IMR-90 (cell line): ENCODE measurements at regions not wholly inside any gene's neighbourhood (a gene's known extent, or its start where the extent isn't known, plus 50 kb on each side); places are given as distances from the start of the nearest gene placed in this dataset.
"Not testable (repeated sequence)": the region's sequence is repeated elsewhere in the genome, so short reads cannot be mapped to it uniquely, and the experiment has no call there.

Experiments used
- ATAC-seq: fragments of 200-7000 bp; cut with Tn5 transposase; 2 replicates; pipeline ENCODE4 v1.9.1; 2020; ENCODE audit warnings: low read depth, mild to moderate bottlenecking, moderate library complexity
- BruUV-seq: library from RNA; stranded (reverse); fragments of 400-500 nt; replicated peaks from 2 replicates; lab custom pipeline; 2021; lab: Mats Ljungman, UMichigan
- CTCF ChIA-PET: fragments of 300-600 bp; formaldehyde crosslinking; extraction: SDS; loops from one replicate; lab custom pipeline; 2021; ENCODE audit warnings: antibody characterized with exemption; lab: Yijun Ruan, JAX
- POLR2A ChIA-PET: fragments of 300-600 bp; sonication (Branson Sonifier 250); formaldehyde crosslinking; loops from one replicate; lab custom pipeline; 2022; ENCODE audit warnings: antibody characterized with exemption; ENCODE audit not compliant: unreplicated experiment; lab: Charles Lee
- DNase-seq: peaks from one replicate; pipeline ENCODE4 v3.0.0; 2013
- H2AFZ ChIP-seq: replicated peaks from 2 replicates; pipeline ENCODE3; 2013; ENCODE audit warnings: low read length, mild to moderate bottlenecking; ENCODE audit not compliant: poor library complexity
- H2AK5ac ChIP-seq: 2 replicates; pipeline ENCODE4 v1.6.1; 2013; ENCODE audit warnings: low read depth, low read length, inconsistent platforms
- H2AK9ac ChIP-seq: replicated peaks from 2 replicates; pipeline ENCODE3; 2013; ENCODE audit warnings: mild to moderate bottlenecking, low read depth, low read length, moderate library complexity; ENCODE audit not compliant: poor library complexity
- H2BK120ac ChIP-seq: 2 replicates; pipeline ENCODE4 v1.6.1; 2013; ENCODE audit warnings: low read depth, low read length, inconsistent platforms
- H2BK15ac ChIP-seq: 3 replicates; pipeline ENCODE4 v1.6.1; 2013; ENCODE audit warnings: low read depth, low read length, inconsistent platforms
- H2BK20ac ChIP-seq: 2 replicates; pipeline ENCODE4 v1.6.1; 2013; ENCODE audit warnings: low read depth, mild to moderate bottlenecking, inconsistent platforms, low read length, moderate library complexity
- H2BK5ac ChIP-seq: 2 replicates; pipeline ENCODE4 v1.6.1; 2013; ENCODE audit warnings: mild to moderate bottlenecking, low read depth, low read length, inconsistent platforms; ENCODE audit not compliant: poor library complexity, severe bottlenecking
- H3K14ac ChIP-seq: replicated peaks from 2 replicates; pipeline ENCODE4 v1.6.1; 2013; ENCODE audit warnings: low read depth, low read length, inconsistent platforms
- H3K18ac ChIP-seq: 2 replicates; pipeline ENCODE4 v1.6.1; 2013; ENCODE audit warnings: low read depth, low read length, control low read depth
- H3K23ac ChIP-seq: 2 replicates; pipeline ENCODE4 v1.6.1; 2013; ENCODE audit warnings: low read depth, low read length, inconsistent platforms
- H3K27ac ChIP-seq: 2 replicates; pipeline ENCODE4 v1.5.1; 2013; ENCODE audit warnings: mild to moderate bottlenecking, control low read depth, low read length; ENCODE audit not compliant: insufficient read depth
- H3K27me3 ChIP-seq: 2 replicates; pipeline ENCODE4 v1.6.1; 2013; ENCODE audit warnings: low read length; ENCODE audit not compliant: control insufficient read depth, insufficient read depth
- H3K36me3 ChIP-seq: 2 replicates; pipeline ENCODE4 v1.6.1; 2013; ENCODE audit warnings: low read length, mixed read lengths; ENCODE audit not compliant: control insufficient read depth, insufficient read depth
- H3K4ac ChIP-seq: 2 replicates; pipeline ENCODE4 v1.6.1; 2013; ENCODE audit warnings: low read depth, low read length, inconsistent platforms
- H3K4me1 ChIP-seq: 2 replicates; pipeline ENCODE4 v1.6.1; 2013; ENCODE audit warnings: low read length, mixed read lengths; ENCODE audit not compliant: control insufficient read depth, insufficient read depth
- H3K4me2 ChIP-seq: 2 replicates; pipeline ENCODE4 v1.6.1; 2013; ENCODE audit warnings: low read depth, mild to moderate bottlenecking, control low read depth, low read length, moderate library complexity
- H3K4me3 ChIP-seq: 2 replicates; pipeline ENCODE4 v1.5.1; 2013; ENCODE audit warnings: low read depth, mild to moderate bottlenecking, control low read depth, low read length, moderate library complexity; ENCODE audit not compliant: insufficient read depth
- H3K56ac ChIP-seq: 2 replicates; pipeline ENCODE4 v1.6.1; 2013; ENCODE audit warnings: low read length, inconsistent platforms; ENCODE audit not compliant: insufficient read depth; ENCODE audit errors: extremely low read depth
- H3K79me1 ChIP-seq, 2 experiments: 2 replicates each; pipeline ENCODE4 v1.6.1; 2013; ENCODE audit warnings: low read length in 2 of 2, inconsistent platforms in 1 of 2, low read depth in 1 of 2
- H3K9ac ChIP-seq: 2 replicates; pipeline ENCODE4 v1.6.1; 2013; ENCODE audit warnings: low read depth, low read length, control low read depth
- H3K9me1 ChIP-seq: 2 replicates; pipeline ENCODE4 v1.6.1; 2013; ENCODE audit warnings: low read length, inconsistent platforms; ENCODE audit not compliant: insufficient read depth
- H3K9me3 ChIP-seq: 2 replicates; pipeline ENCODE4 v1.6.1; 2013; ENCODE audit warnings: low read length; ENCODE audit not compliant: control insufficient read depth, insufficient read depth
- H4K20me1 ChIP-seq: 2 replicates; pipeline ENCODE4 v1.6.1; 2013; ENCODE audit warnings: low read length, inconsistent platforms; ENCODE audit not compliant: insufficient read depth
- H4K5ac ChIP-seq: 2 replicates; pipeline ENCODE4 v1.6.1; 2013; ENCODE audit warnings: mild to moderate bottlenecking, low read depth, low read length, control low read depth
- H4K8ac ChIP-seq, 2 experiments: 2 replicates each; pipeline ENCODE4 v1.6.1; 2013; ENCODE audit warnings: low read depth in 2 of 2, low read length in 2 of 2, control low read depth in 1 of 2, inconsistent platforms in 1 of 2
- H4K91ac ChIP-seq: 2 replicates; pipeline ENCODE4 v1.6.1; 2013; ENCODE audit warnings: low read depth, low read length, inconsistent platforms; ENCODE audit not compliant: insufficient read depth
- POLR2A ChIP-seq: IDR thresholded peaks from 2 replicates; pipeline ENCODE4 v1.6.1; 2012; ENCODE audit warnings: mild to moderate bottlenecking, low read depth, low read length
- USF2 ChIP-seq: fragments of 150-350 bp; IDR thresholded peaks from 2 replicates; pipeline ENCODE4 v1.6.1; 2017; ENCODE audit warnings: mild to moderate bottlenecking, antibody characterized with exemption, low read length, low read depth
- WGBS, 2 experiments: methylation state at CpG; one replicate each; pipeline versions ENCODE4 v1.1.5 to v1.1.7; 2013; ENCODE audit warnings: missing lambda C conversion rate in 2 of 2; ENCODE audit not compliant: insufficient read length in 1 of 2; ENCODE audit errors: extremely low coverage in 2 of 2; 5-methylcytosine and 5-hydroxymethylcytosine counted together
- dilution Hi-C: fragments of 300-500 bp; cut with HindIII; formaldehyde crosslinking; loops from one replicate; pipeline ENCODE4 v1.14.3; 2018; ENCODE audit warnings: low sequenced_read_pairs; ENCODE audit not compliant: unreplicated experiment
- in situ Hi-C: fragments of 300-500 bp; cut with MboI; formaldehyde crosslinking; loops from 3 replicates; pipeline ENCODE4 v1.14.3; 2019; ENCODE audit warnings: low sequenced_read_pairs, inconsistent platforms, mixed read lengths
- intact Hi-C: fragments of 100-400 bp; cut with micrococcal nuclease; formaldehyde crosslinking; loops from 2 replicates; pipeline ENCODE4 v1.10.0; 2022

- no peaks in the 10 kb centered on the region; a peak in 1 of 4 replicates for H3K79me1 ChIP-seq
- POLR2A ChIA-PET = no interaction called here
- no peaks in the 10 kb centered on the region for H3K9me3 ChIP-seq
- no peak overlapping the region for H2AK5ac ChIP-seq
- in situ Hi-C loops (no loop called here), dilution Hi-C loops (no loop called here), intact Hi-C loops (no loop called here)
- H4K8ac ChIP-seq = no peak overlapping the region
- no peak overlapping the region for H3K14ac ChIP-seq
- CTCF ChIA-PET = no interaction called here
- no peak overlapping the region for H2BK5ac ChIP-seq
- H3K9me1 ChIP-seq = peaks cover 4% of the 10 kb centered on the region; the same call in 1 of the 2 replicates
- H3K4me1 ChIP-seq = no peaks in the 10 kb centered on the region
- no peaks in the 10 kb centered on the region for H3K27me3 ChIP-seq
- H3K4me3 ChIP-seq = no peak overlapping the region
- BruUV-seq = no TSS peak
- H2BK15ac ChIP-seq = no peak overlapping the region
- H3K9ac ChIP-seq = no peak overlapping the region
- no peak overlapping the region for H3K18ac ChIP-seq
- ATAC-seq (no peak), DNase-seq (no peak)
- no peak overlapping the region for H2BK120ac ChIP-seq
- H3K36me3 ChIP-seq = peaks cover 3% of the 10 kb centered on the region; the same call in 1 of the 2 replicates
- TF ChIP-seq POLR2A = no peak
- TF ChIP-seq USF2 = no peak
- H2BK20ac ChIP-seq = no peak overlapping the region
- 100% methylated on average over 1 of the region's 6 CpGs; no CpG with 5 or more reads in 1 of the 2 experiments for WGBS, 2 experiments
- H4K5ac ChIP-seq = no peak overlapping the region
- H4K91ac ChIP-seq = no peak overlapping the region
- H3K27ac ChIP-seq = no peak overlapping the region
- H3K23ac ChIP-seq = no peak overlapping the region
- H3K4me2 ChIP-seq = no peak overlapping the region
- no peaks in the 10 kb centered on the region for H4K20me1 ChIP-seq
- H3K4ac ChIP-seq = no peak overlapping the region
- no peak overlapping the region for H2AFZ ChIP-seq
- H3K56ac ChIP-seq = no peak overlapping the region
- no peak overlapping the region for H2AK9ac ChIP-seq
Observed at GRCh38 chr15:62681939-62682896, 360.3 kb upstream of the TPM1 start.

- H2BK120ac ChIP-seq, H3K9ac ChIP-seq, POLR2A ChIA-PET, H3K36me3 ChIP-seq, H3K4me2 ChIP-seq, H3K9me3 ChIP-seq, H2BK5ac ChIP-seq, H2AK5ac ChIP-seq, DNase-seq, H3K79me1 ChIP-seq, H4K91ac ChIP-seq, BruUV-seq, ATAC-seq, H3K18ac ChIP-seq, H2AFZ ChIP-seq, H3K9me1 ChIP-seq, H3K4me1 ChIP-seq, H3K56ac ChIP-seq, H4K8ac ChIP-seq, H2BK15ac ChIP-seq, H3K14ac ChIP-seq, H2AK9ac ChIP-seq, dilution Hi-C loops, H2BK20ac ChIP-seq, H3K4me3 ChIP-seq, H4K20me1 ChIP-seq, intact Hi-C loops, H3K4ac ChIP-seq, H3K23ac ChIP-seq, H3K27ac ChIP-seq, H4K5ac ChIP-seq, H3K27me3 ChIP-seq, in situ Hi-C loops: not testable (repeated sequence)
- CTCF ChIA-PET = interaction anchor here (0.5 to 0.7 kb wide), 2 partner anchors 19 to 33 kb away, joined by 3 to 4 read pairs; no protein-coding TSS in a partner anchor
- WGBS, 2 experiments = no CpG with 5 or more reads among the region's 8 CpGs
Observed at GRCh38 chr15:62683192-62683591, 359.4 kb upstream of the TPM1 start.
